NCI-H510A (cell line): ENCODE measurements at regions not wholly inside any gene's neighbourhood (a gene's known extent, or its start where the extent isn't known, plus 50 kb on each side); places are given as distances from the start of the nearest gene placed in this dataset.

Experiments
- DNase-seq: peaks from one replicate; lab custom pipeline; 2025; lab: John Stamatoyannopoulos, UW

DNA sequence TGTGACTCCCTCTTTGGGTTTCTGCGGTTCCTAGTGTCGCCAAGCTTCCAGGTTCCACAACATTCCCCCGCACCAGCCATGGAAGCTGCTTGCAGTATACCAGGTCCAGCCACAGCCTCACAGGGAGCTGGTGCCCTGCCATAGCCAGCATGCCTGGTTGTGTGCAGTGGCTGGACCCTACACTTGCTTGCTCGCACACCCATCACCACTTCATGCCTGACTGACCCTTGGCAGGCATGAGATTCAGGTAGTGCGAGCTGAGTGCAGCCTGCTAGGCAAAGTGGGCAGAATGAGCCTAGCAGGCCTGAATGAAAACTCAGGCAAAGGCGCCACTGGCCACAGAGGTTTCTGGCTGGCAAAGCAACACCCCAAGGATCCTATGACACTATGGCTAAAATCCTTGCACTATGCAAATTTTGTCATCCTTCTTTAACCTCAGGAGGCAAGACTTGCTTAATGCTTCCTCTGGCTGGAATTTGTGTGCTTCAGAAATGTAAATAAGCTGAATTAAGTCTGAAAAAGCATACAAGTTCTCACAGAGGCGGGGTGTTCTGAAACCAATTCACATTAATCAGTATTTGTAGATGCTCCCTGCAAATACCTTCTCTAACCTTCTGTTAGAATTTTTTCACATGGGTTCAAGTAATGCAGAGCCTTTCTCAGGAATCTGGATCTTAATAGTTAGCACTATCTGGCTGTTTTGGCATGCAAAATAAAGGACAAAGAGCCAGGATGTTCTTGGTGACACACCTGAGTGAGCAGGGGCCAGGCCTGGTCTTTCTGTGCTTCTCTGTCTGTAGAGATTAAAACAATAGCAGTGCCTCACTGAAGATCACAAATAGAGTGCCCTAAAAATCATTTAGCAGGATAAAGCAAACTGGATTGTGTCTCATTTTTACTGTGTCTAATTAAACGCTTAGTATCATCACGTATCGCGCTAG lies 256.9 kb downstream of the GPATCH2 start:
- DNase-seq, result no peak

DNA sequence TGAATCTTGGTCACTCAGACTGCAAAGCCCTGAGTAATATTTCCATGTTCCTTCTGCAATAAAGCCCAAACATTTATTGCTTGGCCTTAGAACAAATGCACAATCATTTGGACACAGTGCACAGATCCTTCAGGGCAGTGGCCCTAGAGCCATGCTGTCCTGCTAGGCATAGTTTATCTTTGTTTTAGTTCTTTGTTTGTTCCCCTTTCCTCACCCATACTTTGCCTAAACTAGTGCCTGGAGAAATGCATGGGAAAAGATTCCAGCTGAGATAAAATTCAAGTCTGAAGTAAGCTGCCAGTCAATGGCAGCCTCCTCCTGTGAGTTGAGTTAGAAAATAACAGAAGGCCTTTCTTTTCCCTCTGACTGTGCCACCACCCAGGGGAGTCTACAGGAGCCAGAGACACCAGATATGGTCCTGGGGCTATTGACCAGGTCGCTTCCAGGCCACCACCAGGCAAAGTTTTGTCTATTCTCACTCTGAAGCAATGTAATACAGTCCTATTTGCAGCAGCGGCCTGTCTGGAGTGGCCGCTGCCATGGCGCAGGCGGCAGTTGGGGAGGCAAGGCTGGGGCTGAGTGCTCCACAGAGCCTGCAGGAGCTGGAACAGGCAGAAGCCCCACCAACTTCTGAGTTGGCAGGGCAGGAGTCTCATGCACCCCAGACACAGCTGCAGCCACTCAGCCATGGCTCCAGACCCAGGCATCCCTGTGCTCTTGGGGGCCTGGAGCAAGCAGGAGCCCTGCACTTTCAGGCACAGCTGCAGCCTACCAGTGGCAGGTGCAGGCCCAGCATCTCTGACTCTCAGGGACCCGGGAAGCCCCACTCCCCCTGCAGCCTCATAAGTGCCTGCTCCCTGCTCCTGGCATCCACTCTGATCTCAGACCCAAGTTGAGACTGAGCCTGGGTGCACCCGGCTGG lies 258.6 kb downstream of the GPATCH2 start:
- DNase-seq, result no peak

DNA sequence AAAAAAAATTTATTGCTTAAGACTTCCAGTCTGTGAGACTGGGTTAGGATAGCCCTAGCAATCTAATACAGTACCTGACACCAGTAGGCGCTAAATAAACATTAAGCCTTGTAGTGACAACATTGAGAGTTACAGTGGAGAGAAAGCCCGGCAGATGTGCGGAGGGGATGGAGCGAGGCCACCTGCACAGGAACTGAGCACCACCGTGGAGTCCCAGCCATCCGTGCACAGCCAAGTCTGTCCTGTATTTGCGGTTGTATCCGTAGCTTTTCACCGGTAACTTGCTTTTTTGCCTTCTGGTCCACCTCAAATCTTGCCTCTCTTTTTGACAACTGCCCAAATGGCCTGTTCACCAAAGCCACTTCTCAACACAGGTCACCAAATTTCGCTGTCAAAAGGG lies 260.1 kb downstream of the GPATCH2 start:
- no peak for DNase-seq

DNA sequence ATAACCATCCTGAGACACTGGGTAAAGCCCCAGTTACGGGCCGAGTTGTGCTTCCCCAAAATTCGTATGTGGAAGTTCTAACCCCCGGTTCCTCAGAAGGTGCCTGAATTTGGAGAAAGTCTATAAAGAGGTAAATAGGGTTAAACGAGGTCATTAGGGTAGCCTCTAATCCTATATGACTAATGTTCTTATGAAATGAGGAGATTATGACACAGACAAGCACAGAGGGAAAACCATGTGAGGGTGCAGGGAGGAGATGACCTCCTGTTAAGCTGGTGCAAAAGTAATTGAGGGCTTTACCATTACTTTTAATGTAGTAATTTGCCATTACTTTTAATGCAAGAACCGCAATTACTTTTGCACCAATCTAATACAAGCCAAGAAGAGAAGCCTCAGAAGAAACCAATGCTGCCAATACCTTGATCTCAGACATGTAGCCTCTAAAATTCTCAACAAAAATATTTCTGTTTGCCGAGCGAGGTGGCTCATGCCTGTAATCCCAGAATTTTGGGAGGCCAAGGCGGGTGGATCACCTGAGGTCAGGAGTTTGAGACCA lies 260.8 kb downstream of the GPATCH2 start:
- no peak for DNase-seq

DNA sequence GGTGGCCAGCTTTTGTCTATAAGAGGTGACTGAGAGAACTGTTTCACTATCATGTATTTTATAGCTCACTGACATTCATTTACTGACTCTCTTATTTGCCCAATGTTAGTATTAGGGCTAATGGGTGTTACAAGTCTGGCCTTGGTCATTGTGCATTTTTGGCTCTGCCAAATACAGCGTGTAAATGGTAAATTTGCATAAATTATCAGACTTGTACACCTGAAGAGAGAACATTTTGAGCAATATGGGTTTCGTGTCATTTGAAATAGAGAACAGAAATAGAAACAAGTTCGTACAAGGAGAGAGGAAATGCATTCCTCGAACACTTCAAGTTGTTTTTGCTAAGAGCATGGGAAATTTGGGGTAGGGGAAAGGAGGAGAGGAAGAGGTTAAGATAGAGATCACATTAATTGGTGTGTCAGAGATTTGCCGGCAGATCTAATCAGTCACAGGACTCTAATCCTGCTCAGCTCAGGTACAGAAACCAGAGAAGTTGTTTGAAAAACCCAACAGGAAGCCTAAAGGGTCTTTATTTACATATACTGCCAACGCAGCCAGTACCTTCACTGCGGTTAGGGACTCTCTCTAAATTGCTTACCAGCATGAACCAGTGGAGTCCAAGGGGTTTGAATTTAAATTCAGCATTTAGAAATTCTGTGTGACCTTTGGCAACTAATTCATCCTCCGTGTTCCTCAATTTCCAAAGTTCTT lies 261.5 kb downstream of the GPATCH2 start:
- no peak for DNase-seq

DNA sequence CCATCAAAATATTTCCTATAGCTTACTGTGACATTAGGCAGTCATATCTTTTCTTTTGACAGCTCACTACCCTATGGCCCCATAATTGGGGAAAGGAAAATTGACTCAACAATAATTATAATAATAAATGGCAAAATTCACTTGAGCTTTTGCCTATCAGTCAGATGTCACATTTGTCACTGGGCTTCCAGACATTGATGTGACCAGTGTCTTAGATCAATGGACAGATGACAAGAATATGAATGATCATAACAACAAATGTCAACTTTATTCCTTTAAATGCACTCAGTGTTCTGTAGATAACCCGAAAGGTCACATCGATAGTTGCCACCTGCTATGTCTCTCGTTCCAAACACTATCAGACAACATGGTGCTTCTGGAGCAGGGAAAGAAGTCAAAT lies 266.7 kb downstream of the GPATCH2 start:
- DNase-seq, result no peak

DNA sequence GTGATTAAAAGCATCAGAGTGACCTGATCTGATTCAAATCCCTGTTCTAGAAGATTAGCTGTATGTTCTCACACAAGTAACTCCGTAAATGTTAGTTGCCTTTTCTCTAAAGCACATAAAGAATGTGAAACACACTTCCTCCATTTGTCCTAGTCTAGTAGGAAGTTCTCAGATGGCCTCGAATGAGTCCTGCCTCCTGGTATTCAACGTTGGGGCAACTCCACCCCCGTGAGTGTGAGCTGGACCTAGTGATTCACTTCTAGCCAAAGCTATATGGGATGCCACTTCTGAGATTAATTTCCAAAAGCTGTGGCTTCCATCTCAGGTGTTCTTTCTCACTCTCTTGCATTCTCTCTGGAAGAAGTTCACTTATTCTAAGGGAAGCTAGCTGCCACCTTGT lies 267.6 kb downstream of the GPATCH2 start:
- no peak for DNase-seq

DNA sequence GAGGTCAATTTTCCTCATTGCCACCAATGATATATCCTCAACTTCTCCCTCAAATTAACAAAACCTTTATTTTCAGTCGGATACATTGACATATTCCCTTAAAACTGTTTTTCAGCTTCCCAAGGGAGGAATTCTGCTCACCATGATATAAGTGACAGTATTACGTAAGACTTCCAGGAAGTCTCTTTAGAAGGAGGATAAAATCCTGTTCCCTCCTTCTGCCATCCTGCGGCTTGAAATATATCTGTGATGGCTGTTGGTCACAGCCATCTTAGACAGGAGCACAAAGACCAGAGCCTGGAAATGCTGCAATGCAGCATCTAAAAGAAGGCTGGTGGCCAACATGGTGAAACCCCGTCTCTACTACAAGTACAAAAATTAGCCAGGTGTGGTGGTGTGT lies 270.4 kb downstream of the GPATCH2 start:
- DNase-seq, result no peak

DNA sequence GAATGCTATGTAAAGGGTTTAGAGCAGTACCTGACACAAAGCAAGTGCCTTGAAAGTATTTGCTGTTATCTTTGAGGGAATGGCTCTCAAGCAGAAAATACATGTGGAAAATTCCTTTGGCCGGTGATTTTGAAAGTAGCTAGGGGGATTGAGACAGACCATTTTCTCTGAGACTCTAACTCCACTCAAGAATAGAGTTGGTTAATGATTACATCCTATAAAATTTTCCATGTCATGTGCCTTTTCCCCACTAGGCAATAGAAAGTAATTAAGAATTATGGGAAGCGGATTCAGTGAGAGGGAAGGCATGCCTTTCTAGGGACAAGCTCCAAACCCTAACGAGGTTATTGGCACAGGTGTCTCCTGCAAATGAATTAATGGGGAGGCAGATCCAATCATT lies 276.0 kb downstream of the GPATCH2 start:
- no peak for DNase-seq

DNA sequence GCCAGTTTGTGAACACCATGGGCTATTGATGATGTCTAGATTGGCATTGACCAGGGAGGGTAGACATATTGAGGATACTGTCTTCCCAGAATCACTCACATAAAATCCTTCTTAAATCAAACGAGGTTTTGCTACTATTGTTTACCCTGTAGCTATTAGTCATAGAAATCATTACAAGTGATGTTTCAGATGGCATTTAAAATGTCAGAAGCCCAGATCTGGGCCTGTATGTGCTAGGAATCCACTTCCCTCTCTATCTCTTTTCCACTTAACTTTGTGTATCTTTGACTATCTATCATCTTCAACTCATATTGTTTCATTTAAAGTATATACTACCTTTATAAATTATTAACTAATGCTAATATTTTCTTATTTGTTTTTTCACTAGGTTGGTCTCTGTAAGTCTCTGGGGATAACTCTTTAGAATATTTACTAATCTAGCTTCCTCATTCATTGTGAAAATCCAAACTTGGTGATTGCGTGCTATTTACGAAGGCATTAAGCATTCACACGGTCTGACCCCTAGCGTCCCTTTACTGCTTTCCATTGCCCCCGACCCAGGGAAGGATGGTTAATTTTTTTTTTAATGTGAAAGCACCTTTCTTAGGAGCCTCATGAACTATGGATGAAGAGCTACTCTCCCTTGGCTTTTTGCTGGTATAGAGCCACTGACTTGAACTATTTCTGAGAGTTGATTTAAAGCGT lies 281.8 kb downstream of the GPATCH2 start:
- no peak for DNase-seq

DNA sequence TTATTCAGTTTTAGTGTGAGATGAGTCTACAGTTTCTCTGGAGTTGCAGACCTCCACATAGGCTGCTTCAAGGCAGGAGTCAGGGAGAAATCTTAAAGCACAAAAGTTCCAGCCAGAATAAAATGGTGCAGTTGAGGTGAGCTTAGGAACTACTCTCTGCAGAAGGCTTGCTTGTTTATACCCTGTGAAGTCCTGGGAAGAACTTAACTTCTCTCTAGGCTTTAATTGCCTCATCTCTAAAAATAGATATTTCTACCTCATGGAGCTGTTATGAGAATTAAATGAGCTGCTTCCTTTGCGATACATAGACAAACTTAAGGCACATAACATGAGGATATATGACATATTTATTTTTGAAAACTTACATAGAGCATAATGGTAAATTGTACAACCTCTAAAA lies 286.2 kb downstream of the GPATCH2 start:
- no peak for DNase-seq

DNA sequence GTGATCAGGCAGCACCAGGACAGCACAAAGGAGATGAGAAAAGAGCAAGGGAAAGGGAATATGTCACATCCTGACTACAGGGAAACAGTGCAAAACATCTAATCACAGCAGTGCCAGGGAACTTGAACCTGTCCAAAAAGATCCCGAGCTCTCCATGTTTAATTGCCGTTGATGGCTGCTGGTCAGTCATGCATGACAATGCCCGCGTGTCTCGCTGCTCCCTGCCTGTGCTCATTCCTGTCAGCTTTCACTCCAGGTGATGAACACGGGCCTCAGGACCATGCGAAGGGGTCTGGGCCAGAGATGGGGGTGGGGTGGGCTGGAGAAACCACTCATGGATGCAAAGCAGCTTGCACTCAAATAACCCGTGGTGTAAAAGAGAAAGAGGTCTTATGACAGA lies 287.0 kb downstream of the GPATCH2 start:
- no peak for DNase-seq

DNA sequence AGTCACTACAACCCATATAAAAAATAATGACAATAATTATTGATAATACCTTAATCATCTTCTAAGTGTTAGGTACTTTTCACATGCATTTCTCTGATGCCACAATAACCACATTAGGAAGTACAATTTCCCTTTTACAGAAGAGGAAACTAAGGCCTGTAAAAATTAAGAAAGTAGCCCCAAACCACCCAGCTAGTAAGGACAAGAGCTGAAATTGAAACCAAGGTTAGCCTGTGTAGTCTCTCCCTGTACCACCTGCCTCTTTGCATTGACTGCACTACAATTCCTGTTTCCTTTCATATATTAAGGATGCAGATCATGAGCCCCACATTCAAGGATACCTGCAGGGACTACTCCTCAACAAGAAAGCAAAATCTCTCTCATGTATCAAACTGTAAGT lies 288.8 kb downstream of the GPATCH2 start:
- no peak for DNase-seq

DNA sequence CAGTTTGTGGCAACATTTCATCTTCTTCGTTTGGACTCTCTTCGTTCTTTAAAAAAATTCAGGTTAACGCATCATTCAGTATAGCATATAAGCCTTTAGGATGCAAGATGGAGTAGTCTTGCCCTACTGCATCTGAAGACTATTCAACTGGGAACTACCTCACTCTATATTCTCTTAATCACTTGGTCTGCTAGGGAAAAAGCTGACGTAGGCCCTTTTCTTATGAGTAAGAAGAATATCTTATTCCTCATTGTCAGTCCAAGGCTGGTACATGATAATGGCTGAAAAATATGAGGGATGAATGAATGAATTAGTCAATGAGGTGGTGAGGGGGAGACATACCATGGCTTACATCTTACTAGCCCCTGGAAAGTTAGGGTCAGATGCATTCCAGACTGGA lies 294.2 kb downstream of the GPATCH2 start:
- no peak for DNase-seq

DNA sequence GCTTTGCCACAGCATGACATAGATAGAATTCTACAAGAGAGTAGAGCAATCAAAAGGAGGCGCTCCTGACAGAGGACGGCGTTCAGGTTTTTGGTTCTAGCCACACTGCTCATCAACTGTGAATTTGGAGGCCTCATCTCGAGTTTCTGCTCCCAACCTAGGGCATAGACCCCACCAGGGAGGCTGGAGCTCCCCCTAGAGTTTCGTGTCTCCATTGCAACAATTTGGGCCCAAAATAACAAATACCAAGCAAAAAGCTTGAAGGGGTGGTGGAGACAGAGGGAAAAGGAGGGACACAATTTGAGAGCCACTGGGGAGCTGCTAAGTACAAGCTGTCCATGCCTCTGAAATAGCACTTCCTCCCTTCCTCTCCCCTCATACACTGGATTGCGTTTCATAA lies 297.0 kb downstream of the GPATCH2 start:
- no peak for DNase-seq

DNA sequence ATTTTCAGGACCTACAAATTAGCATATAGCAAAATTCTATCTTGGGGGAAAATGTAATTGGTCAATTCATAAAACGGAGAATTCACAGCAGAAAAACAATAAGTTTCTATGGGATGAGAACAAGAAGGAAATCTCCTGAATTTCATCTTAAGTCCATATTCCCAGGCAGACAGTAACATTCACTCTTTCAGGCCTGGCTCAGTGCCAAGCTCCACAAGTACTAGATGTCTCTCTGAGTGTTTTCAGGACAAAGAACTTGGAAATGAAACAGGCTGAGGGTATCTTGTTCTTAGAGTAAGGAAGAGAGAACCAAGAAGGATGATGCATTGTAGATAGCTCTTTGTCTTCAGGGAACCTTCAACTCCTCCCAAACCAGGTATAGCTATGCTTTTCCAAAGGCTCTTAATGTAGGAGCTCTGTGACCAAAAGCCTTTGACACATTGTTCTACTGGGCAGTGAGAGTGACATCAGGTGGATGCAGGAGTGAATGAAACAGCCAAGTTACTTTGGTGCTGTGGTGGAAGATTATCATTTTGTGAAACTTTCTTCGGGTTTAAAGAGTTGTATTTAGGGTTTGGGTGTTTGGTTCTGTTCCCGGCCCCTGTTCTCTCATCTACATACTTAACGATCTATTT lies 298.3 kb downstream of the GPATCH2 start:
- DNase-seq, result no peak

DNA sequence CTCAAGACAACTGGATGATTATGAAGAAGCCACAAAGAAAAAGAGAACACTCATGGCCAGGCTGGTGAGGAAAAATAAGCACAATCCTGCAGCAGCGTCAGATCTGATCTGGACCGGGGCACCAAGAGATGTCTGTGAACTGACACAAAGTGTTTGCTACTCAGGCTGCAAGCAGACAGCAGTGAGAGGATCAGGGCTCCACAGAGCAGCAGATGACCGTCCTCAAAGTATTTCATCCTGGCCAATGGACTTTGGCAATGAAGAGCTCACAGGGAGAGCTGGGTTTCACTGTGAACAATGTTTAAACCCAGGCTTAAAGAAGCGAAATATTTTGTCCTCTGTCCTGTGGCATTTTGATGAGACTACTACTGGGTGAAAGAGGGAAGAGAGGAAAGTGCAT lies 299.2 kb downstream of the GPATCH2 start:
- no peak for DNase-seq

DNA sequence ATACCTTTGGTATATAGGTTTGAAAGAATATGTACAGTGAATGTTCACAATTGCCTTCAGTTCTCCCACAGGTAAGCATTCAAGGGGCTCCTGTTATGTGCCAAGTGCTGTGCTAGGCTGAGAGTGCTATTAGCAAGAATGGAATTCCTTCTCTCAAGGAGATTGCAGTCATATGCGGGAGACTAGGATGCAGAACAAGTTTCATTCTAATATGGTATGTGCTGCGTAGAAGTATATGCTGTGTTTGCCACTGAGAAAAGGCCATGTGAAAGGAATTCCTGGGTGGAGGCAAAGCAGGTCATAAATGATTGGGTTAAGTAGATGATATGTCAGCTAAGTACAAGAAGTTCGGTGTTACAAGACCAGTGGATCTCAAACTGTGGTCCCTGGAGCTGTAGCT lies 303.0 kb downstream of the GPATCH2 start:
- DNase-seq, result no peak

DNA sequence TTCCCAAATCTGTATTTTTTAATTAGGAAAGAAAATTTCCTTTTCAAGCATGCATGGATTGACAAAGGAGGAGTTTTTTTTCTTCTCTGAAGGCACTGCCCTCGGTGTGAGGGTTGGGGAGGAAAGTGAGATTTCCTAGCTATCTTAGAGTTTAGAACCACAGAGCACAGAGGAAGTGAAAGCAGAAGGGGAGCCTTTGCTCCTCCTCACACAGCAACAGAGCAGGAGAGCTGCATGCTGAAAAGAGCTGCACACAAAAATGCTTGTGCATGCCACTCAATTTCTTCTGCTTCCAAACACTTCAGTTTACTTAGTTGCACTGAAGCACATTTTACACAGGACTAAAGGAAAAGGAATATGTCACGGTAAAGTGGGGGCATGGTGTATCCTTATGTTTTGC lies 308.1 kb downstream of the GPATCH2 start:
- DNase-seq, result no peak

DNA sequence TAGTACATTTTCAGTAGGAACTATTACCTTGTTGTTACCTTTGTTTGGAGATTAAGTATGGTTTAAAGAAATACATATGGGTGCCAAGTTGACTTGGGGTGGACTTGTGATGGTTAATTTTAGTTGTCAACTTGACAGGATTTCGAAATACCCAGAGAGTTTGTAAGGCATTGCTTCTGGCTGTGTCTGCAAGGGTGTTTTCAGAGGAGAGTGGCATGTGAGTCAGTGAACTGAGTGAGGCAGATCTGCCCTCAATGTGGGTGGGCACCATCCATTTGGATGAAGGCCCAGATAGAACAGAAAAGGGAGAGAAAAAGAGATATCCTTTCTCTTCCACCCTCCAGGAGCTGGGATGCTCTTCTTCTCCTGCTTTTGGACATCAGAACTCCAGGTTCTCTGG lies 315.5 kb downstream of the GPATCH2 start:
- DNase-seq, result no peak

DNA sequence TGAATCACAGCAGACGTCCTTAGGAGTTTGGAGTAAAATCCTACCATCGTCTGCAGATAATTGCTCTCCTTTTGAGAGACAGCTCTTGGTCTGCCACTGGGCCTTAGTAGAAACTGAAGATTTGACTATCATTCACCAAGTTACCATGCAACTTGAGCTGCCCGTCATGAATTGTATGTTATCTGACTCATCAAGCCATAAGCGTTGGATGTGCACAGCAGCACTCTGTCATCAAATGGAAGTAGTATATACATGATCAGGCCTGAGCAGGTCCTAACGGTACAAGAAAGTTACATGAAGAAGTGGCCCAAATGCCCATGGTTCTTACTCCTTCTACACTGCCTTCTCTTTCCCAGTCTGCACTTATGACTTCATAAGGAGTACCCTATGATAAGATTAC lies 317.8 kb downstream of the GPATCH2 start:
- no peak for DNase-seq
